NCI-H2196 (cell line): ENCODE measurements at regions not wholly inside any gene's neighbourhood (a gene's known extent, or its start where the extent isn't known, plus 50 kb on each side); places are given as distances from the start of the nearest gene placed in this dataset.

Experiments
- DNase-seq: peaks from one replicate; lab custom pipeline; 2025; ENCODE audit not compliant: unreplicated experiment; lab: John Stamatoyannopoulos, UW

DNA sequence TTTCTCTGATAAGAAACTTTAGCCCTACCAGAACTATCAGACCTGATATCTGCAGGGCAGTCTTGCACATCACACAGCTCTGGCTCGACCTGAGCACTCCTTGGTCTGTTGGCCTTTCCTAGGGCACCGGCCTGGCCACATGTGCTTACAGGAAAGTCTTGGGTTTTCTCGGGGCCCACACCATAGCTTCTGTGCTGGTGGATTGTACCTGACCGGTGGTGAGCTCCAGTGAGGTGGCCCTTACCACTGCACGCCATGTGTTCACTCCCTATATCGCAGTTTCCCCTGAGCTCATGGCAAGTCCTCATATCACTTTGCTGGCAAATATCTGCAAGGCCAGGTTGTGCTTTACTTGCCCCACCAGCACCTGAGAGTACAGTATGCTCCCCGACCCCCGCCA, 2637.4 kb downstream of the ARAP2 start:
- no peak for DNase-seq

DNA sequence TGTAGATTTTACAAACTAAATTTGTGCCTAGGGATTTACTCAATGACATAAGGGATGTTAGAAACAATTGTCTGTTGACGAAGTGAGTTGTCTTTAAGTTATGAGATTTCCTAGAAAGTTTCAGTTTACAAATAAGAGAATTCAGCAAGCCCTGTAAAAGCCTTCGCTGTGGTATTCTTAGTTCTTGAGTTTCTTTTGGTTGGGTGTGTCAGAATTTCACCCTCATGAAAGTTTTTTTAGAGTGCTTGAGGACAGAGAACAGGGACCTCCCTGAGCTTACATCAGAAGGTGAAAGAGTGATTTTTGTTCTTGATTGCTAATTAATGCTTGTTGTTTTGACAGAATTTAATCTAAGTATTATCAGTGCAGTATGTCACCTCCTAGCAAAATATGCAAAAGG, 2628.2 kb downstream of the ARAP2 start:
- DNase-seq: no peak

DNA sequence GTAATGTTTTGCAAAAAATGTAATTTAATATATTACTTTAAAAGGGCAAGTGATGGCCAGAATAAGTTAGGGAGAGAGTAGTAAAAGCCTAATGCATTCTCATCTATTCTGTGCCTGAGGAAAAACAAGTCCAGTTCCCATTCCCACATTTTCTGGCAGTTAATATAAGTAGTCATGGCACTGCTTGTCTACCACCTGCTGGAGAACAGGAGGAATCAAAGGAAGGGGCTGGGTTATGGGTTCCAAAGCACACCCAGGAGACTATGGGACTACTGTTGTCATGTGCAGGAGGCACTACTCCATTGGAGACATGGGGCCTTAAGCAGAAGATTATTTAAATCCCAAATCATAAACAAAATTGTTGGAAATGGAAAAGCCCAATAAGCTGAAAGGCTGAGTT, 2618.6 kb downstream of the ARAP2 start:
- no peak for DNase-seq

DNA sequence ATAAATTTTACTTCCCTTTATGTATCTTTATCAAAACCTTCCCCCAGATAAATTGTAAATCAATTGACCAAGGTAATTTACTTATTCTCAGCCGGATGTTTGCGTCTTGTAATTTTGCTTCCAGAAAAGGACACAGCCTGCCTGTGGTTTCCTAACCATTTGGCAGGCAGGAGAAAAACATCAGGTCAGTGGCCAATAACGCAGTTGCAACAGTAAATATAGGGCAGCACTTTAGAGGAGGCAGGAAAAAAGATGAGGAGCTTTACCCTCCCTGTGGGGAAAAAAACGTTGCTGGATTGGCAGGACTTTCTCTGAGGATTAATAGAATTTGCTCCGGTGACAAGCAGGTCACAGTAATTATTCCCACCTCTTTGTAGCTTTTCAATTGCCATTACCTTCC, 2618.1 kb downstream of the ARAP2 start:
- no peak for DNase-seq

DNA sequence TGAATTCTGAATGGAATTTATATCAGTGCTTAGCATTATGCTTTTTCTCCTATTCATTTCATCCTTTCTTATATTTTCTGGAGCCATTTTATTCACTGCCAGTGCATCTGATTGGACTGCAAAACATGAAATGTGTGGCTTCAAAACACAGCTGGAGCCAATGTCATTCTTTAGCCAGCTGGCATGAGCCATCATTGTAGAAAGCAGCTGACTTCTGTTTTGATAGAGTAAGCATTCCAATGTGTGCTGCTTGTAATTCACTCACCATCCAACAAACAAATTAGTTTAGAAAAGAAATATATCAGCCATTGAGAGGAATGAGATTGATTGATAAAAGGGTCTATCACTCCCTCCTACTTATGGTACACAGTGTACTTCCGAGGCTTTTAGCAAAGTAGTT, 2616.0 kb downstream of the ARAP2 start:
- no peak for DNase-seq

DNA sequence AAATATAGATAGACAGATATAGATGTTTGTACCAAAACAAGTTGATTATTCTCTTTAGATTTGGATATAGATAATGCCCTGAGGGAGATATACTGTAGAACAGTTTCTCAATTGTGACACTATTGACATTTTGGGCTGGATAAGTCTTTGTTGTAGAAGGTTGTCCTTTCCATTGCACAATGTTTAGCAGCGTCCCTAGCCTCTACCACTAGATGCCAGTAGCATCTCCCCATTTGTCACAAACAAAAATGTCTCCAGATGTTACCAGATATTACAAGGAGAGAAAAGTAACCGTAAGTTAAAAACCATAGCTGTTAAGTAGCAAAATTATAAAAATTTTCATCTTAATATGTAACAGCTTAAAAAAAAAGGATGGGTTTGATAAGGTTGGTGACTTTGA, 2595.3 kb downstream of the ARAP2 start:
- DNase-seq: no peak

DNA sequence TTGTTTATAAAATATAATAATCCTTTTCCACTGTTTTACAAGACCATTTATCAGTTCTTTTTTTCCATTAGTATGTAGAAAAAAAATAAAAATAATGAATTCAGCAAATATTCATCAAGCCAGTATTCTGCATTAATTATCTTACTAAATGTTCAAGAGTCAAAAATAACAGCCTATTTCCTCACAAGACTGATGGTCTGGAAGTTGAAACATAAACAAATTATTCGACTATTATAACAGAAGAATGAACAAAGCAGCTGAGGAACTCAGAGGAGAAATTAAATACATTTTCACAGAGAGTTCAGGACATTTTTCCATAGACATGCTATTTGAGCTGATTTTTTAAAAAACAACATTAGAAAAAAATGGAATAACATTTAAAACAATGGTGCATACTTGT, 2594.8 kb downstream of the ARAP2 start:
- DNase-seq: no peak

DNA sequence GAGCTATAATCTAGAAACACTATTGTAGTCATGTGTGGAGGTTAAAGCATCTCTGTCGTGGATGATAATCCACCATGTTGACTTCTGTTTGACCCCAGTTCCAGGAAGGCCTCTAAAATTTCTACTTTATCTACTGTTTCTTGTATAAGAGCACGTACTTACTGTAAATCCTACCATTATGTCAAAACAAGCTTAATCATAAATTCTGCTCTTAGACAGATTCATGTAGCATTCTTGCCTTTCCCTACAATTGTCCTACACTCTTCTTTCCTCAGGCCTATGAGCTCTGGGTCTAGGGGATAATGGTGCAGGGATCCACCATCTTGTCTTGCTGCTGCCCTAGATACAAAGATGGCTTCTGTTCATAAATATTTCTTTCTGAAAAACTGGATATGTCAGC, 2594.3 kb downstream of the ARAP2 start:
- DNase-seq: no peak

DNA sequence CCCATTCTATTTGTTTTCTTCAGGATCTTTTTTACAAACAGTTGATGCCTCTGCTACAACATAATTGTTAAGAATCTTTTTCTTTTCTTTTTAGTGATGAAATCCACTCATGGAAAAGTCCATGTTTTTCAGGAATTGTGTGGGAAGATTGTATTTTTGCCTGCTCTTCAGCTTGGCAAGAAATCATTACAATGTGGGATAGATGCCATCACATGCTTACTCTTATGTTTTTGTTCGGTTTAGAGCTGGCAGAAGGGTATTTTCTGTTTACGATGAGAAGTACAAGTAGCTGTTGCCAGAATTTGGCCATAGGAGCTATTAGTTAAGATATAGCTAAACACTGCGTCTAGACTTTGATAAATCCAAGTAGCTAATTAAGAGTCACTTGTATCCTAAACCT, 2585.3 kb downstream of the ARAP2 start:
- DNase-seq: no peak

DNA sequence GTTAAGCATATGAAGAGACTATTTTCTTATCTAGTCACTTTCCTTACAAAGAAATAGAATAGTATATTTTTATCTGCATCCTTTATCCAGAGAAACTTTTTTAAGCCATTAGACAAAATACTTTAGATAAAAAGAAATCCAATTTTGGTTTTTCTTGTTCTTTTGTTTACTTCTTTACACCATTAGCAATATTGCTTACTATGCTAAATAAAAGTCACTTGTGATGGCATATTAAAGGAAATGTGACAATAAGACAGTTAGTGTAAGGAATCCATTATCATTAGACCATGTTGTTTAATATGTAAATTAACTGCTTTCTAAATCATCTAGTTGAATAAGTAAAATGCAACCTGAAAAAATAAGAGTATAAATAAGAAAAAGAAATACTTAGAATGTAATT, 2582.7 kb downstream of the ARAP2 start:
- no peak for DNase-seq

DNA sequence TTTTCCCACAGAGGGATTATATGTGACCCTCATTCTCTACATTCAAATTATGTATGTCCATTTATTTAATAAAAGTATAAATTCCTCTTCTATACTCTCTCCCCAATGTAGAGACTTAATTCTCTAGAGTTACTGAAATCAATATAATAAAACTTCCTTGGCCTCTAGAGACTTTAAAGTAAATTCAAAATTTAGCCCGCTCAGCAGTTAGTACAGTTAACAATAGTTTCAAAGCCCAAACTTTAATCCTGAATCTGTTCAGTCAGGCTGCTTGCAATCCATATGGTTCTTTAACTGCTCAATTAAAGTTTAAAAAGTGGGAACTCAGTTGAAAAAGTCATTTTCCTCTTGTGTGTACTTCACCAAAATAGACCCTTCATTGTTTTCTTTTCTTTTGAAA, 2558.4 kb downstream of the ARAP2 start:
- DNase-seq: no peak

DNA sequence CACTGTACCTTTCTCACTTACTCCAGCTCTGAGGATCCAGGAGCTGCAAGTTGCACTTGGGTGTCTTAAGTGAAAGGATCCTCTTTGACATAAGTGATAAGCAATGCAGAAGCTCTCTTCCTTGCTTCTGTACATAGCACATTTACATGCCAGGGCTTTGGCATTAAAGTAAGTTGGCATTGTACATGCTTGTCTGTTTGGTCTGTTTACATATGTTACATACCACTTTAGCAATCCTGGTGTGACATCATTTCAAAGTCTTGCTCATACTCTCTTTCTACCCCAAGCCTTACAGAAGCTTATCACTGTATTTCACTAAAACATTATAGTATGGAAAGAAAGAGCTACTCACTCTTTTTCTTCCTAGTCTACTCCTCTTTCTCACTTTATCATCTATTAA, 2548.3 kb downstream of the ARAP2 start:
- DNase-seq: no peak

DNA sequence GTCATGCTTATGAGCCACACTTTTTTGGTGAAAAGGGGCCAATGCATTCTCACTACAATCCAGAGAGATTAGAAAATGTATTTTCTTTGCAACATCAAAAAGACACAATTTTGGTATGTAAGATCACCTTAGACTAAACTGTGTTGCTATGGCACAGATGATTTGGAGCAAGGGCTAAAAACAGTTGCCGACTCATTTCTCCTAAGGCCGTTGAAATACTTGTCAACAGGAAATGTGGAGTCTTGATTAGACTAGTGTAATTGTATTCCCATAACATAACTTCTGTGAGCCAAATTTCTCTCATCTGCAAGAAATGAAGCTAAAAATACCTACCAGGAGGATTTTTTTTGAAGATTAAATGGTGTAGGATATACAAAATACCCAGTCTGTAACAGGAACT, 2547.7 kb downstream of the ARAP2 start:
- no peak for DNase-seq

DNA sequence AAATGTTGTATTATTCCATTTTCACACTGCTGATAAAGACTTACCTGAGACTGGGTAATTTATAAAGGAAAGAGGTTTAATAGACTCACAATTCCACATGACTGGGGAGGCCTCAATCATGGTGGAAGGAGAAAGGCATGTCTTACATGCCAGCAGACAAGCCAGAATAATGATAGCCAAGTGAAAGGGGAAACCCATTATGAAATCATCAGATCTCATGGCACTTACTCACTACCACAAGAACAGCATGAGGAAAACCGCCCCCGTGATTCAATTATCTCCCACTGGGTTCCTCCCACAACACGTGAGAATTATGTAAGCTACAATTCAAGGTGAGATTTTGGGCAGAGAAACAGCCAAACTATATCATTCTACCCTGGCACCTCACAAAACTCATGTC, 2535.1 kb downstream of the ARAP2 start:
- no peak for DNase-seq

DNA sequence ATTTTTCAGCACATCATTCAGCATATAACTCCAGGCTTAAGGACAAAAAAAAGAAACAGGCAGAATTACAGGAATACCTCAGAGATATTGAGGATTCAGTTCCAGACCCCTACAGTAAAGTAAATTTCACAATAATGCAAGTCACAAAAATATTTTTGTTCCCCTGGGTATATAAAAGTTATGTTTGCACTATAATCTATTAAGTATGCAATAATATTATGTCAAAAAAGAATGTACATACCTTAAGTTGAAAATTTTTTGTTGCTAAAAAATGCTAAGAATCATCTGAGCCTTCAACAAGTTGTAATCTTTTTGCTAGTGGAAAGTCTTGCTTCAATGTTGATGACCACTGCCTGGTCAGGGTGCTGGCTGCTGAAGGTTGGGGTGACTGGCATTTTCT, 2532.5 kb downstream of the ARAP2 start:
- DNase-seq: no peak

DNA sequence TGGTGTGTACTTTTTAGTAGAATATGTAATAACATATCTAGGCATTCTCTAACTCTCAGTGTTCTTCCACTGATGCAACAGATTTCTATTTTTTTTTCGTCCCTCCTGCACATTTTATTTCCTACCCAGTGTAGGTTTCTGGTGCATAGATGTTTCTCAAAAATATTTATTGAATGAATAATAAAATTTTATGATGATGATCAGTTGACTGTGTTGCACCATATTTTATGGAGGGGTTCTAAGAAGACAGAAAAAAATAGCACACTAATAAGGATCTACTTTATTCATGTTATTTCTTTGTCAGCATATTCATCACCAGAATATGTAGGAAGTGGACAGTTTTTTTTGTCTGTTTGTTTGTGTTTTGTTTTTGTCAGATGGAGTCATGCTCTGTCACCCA, 2529.3 kb downstream of the ARAP2 start:
- no peak for DNase-seq

DNA sequence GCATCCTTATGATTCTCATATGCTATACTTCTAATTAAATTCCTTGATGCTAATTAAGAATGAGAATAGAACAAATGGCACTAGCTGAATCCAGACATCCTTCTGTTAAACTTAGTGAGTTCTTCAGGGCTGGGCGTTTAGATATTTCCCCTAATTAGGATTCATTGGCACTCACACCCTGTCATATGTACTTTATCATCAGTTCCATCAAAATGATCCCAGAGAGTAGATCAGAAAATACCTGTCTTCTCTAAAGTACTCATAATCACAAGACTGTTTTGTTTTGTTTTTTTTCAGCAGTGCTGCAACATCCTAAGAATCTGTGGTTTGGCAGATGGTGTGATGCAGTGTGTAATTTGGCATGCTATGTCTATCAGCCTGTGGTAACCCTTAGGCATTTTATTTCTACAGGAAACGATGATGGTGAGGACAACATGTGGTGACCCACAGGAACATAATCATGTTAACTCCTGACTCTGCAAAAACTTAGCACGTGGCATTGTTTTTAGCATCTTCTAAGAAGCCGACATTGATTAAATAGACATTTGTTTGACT, 2528.4 kb downstream of the ARAP2 start:
- no peak for DNase-seq

DNA sequence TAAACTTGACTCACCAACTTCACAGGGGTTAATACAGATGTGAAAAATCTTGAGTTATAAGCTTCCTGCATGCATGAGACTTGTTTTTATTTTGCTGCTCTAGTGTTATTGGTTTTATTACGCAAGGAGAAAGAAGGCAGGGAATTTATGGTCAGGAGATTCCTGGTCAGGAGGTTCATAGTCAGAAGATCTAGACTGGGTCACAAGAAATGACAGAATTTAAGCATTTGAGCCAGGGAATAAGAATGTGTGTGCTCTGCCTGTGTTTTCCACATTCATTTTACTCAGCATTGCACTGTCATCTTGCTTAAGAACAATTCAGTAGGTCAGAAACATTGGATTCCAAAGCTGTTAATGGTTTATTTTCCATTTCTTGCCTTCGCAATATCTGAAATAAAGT, 2522.1 kb downstream of the ARAP2 start:
- DNase-seq: no peak

DNA sequence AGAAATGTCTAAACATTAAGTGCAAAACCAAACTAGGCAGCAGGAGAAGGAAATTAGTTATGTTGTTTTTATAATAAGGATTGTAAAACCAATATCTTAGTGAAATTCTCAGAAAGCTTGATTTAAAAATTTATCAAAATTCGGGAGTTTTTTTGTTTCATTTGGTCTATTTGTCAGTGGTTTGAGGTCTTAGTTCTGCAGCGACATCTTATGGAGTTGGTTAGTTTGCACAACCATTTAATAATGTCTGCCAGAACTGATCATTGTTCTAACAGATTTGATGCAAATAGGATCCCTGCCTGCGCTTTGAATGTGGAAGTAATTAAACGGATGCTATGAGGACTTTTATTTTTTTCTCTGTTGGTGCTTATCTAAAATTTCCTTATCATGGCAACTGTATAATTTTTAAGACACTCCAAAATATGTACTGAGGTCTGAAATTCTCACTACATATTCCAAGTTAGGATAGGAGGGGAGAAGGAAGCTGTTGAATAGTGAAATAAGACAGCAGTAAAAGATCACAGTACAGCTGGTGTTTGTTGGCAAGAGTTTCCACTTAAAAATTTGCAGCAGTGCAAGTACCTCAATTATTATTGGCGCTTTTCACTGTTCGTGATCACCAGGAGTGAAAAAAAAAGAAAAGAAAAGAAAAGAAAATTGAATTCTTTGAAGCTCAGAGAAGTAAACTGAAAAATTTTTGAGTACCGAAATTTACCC, 2521.4 kb downstream of the ARAP2 start:
- no peak for DNase-seq

DNA sequence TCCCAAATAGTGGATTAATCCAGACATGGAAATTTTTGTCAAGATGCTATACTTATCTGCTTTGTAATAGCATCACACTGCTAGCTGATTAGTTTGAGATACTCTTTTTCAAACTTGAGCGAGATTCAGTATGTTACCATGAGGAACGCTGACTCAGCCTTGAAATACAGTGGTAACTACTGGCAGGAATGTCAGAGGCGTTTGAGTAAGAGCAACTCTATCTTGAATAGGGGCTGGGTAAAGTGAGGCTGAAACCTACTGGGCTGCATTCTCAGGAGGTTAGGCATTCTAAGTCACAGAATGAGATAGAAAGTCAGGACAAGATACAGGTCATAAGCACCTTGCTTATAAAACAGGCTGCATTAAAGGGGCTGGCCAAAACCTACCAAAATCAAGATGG, 2519.6 kb downstream of the ARAP2 start:
- DNase-seq: no peak

DNA sequence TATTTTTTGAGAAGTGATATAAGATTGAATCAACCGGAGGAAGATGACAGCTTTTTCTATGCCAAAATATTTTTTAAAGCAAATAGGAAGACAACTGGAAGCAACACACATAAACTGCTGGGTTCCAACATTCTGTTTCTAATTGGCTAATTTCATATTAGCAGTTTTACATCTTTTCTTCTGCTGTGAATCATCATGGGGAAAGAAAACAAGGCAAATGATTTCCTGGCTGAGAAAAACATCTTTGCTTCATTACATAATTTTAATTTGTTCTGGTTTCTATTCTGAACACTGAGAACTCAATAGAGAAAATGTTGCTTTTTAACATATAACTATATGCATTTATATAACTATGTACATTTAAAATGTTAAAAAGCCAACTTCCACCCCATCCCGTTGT, 2518.5 kb downstream of the ARAP2 start:
- no peak for DNase-seq

DNA sequence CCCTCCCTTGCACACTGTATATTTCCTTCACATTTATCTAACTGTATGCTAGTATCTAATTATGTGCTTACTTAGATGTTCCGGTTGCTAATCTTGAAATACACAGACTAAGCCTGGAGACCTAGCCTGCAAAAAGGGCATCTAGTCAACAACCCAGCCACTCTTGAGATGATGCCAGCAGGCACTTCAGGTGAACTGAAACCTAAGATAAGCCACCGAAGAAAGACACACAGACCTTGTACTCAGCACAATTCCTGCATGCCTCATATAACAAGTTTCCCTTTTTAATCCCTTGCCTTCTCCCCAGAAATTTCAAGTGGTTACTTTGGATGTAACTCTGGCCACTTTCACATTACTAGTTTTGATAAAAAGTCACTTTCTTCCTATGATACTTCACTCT, 2506.6 kb downstream of the ARAP2 start:
- DNase-seq: no peak

DNA sequence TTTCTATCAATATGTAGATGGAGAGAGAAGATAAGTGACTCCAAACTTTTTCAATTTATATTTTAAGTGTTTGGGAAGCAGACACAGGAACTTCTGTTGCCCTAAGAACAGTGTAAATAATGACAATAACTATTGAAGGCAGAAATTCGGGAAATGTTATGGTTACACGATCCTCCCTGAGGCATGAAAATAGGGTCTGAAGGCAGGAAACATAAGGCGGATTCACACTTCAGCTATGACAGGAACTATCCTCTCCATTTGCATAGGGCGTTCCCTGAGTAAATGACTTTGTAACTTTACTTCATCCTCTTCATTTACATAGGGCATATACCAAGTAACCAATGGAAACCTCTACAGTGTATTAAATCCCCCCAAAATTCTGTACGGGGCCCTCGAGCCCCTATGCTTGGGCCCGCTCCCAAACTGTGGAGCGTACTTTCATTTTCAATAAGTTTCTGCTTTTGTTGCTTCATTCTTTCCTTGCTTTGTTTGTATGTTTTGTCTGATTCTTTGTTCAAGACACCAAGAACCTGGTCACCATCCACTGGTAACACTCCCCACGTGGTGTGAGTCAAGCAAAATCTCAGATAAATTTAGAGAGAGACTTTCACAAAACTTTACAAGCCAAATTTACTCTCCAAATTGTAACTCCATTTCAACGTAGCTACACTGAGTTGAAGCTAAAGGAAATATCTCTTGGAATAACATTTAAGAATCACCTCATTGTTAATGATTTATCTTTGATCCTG, 2504.3 kb downstream of the ARAP2 start:
- DNase-seq: no peak
